GM12878 (cell line): ENCODE measurements at regions not wholly inside any gene's neighbourhood (a gene's known extent, or its start where the extent isn't known, plus 50 kb on each side); places are given as distances from the start of the nearest gene placed in this dataset.

Source experiments
- ATAC-seq: fragments of 200-7000 bp; cut with Tn5 transposase; 3 replicates; pipeline ENCODE4 v1.9.1; 2020; ENCODE audit warnings: mild to moderate bottlenecking, moderate library complexity
- BruUV-seq: library from RNA; stranded (reverse); fragments of 400-500 nt; replicated peaks from 2 replicates; lab custom pipeline; 2021; lab: Mats Ljungman, UMichigan
- CTCF ChIA-PET: fragments of 300-600 bp; sonication (Branson Sonifier 250); formaldehyde crosslinking; extraction: SDS; loops from one replicate; lab custom pipeline; 2021; ENCODE audit warnings: inconsistent platforms; lab: Yijun Ruan, JAX
- POLR2A ChIA-PET: fragments of 350-600 bp; formaldehyde crosslinking; extraction: SDS; loops from one replicate; lab custom pipeline; 2021; ENCODE audit warnings: inconsistent platforms; lab: Charles Lee
- RAD21 ChIA-PET: fragments of 300-600 bp; sonication (Branson Sonifier 250); formaldehyde crosslinking; loops from one replicate; lab custom pipeline; 2023; ENCODE audit warnings: antibody characterized with exemption; ENCODE audit not compliant: unreplicated experiment; lab: Charles Lee
- SMC1A ChIA-PET: fragments of 300-600 bp; sonication (Branson Sonifier 250); formaldehyde crosslinking; loops from one replicate; lab custom pipeline; 2023; ENCODE audit not compliant: unreplicated experiment, uncharacterized antibody; lab: Charles Lee
- DNase-seq: peaks from one replicate; pipeline ENCODE4 v3.0.0-alpha.2; 2011; ENCODE audit warnings: low read depth, low spot score
- FAIRE-seq: peaks from 3 replicates; lab custom pipeline; 2011; peaks lifted over from hg19 to GRCh38; lab: Jason Lieb, UNC
- H2AFZ ChIP-seq: 2 replicates; pipeline ENCODE4 v1.6.0; 2011; ENCODE audit warnings: low read depth, low read length, control low read depth; ENCODE audit not compliant: control insufficient read depth
- H3K27ac ChIP-seq: 2 replicates; pipeline ENCODE4 v1.5.1; 2011; ENCODE audit warnings: control low read depth; ENCODE audit not compliant: control insufficient read depth, insufficient read depth
- H3K27me3 ChIP-seq, 2 experiments: replicated peaks in 1 of 2; 2 replicates each; pipeline versions ENCODE4 v1.6.0 to v1.6.1; 2011; ENCODE audit warnings: low read length in 1 of 2; ENCODE audit not compliant: control insufficient read depth in 2 of 2, insufficient read depth in 2 of 2
- H3K36me3 ChIP-seq, 2 experiments: 2 replicates each; pipeline ENCODE4 v1.5.1; 2011; ENCODE audit warnings: low read length in 1 of 2; ENCODE audit not compliant: control insufficient read depth in 2 of 2, insufficient read depth in 2 of 2
- H3K4me1 ChIP-seq: 2 replicates; pipeline ENCODE4 v1.6.1; 2011; ENCODE audit warnings: mild to moderate bottlenecking, low read length, moderate library complexity, mixed read lengths; ENCODE audit not compliant: control insufficient read depth, insufficient read depth
- H3K4me2 ChIP-seq: 2 replicates; pipeline ENCODE4 v1.6.0; 2011; ENCODE audit warnings: control low read depth; ENCODE audit not compliant: control insufficient read depth, insufficient read depth
- H3K4me3 ChIP-seq: fragments of 200-600 bp; sonication (generic); 2 replicates; pipeline ENCODE4 v1.5.1; 2016
- H3K79me2 ChIP-seq: 2 replicates; pipeline ENCODE4 v1.6.0; 2011; ENCODE audit warnings: low read length; ENCODE audit not compliant: control insufficient read depth, insufficient read depth
- H3K9ac ChIP-seq: 2 replicates; pipeline ENCODE4 v1.8.0; 2011; ENCODE audit warnings: low read length, control low read depth, mixed read lengths; ENCODE audit not compliant: control insufficient read depth, insufficient read depth
- H3K9me3 ChIP-seq: replicated peaks from 3 replicates; pipeline ENCODE4 v1.5.1; 2011; ENCODE audit warnings: mild to moderate bottlenecking, low read length; ENCODE audit not compliant: control insufficient read depth, insufficient read depth
- H4K20me1 ChIP-seq: 2 replicates; pipeline ENCODE4 v1.6.0; 2011; ENCODE audit not compliant: control insufficient read depth, insufficient read depth
- KLF5 ChIP-seq: fragments of 450-650 bp; IDR thresholded peaks from 2 replicates; pipeline ENCODE4 v1.6.1; 2014; ENCODE audit warnings: mild to moderate bottlenecking; ENCODE audit not compliant: partially characterized antibody
- MXI1 ChIP-seq: fragments of 150-350 bp; IDR thresholded peaks from 2 replicates; pipeline ENCODE4 v1.6.1; 2011; ENCODE audit warnings: low read depth, mild to moderate bottlenecking, inconsistent platforms, low read length, improper control_type of control experiment
- NBN ChIP-seq: fragments of 450-650 bp; IDR thresholded peaks from 2 replicates; pipeline ENCODE4 v1.6.1; 2016
- NKRF ChIP-seq: fragments of 450-650 bp; conservative IDR thresholded peaks from 2 replicates; pipeline ENCODE4 v1.6.1; 2017; ENCODE audit warnings: mild to moderate bottlenecking, moderate library complexity
- PRDM15 ChIP-seq: fragments of 450-650 bp; formaldehyde crosslinking; IDR thresholded peaks from 2 replicates; pipeline ENCODE4 v1.4.0; 2020; ENCODE audit warnings: mild to moderate bottlenecking, moderate library complexity
- RB1 ChIP-seq: fragments of 450-650 bp; formaldehyde crosslinking; IDR thresholded peaks from 2 replicates; pipeline ENCODE4 v1.6.1; 2017; ENCODE audit warnings: mild to moderate bottlenecking, borderline replicate concordance
- REST ChIP-seq: IDR thresholded peaks from 2 replicates; pipeline ENCODE4 v1.6.1; 2012; ENCODE audit warnings: mild to moderate bottlenecking, low read depth, low read length
- RFX5 ChIP-seq: IDR thresholded peaks from 2 replicates; pipeline ENCODE4 v1.6.1; 2011; ENCODE audit warnings: low read depth, low read length, improper control_type of control experiment
- SPI1 ChIP-seq: IDR thresholded peaks from 2 replicates; pipeline ENCODE4 v1.6.1; 2011; ENCODE audit warnings: low read depth, mild to moderate bottlenecking, low read length, moderate library complexity, borderline replicate concordance; ENCODE audit not compliant: insufficient read depth
- ZNF622 ChIP-seq: fragments of 450-650 bp; IDR thresholded peaks from 2 replicates; pipeline ENCODE4 v1.6.1; 2017; ENCODE audit warnings: mild to moderate bottlenecking, inconsistent platforms
- WGBS: methylation state at CpG from one replicate; pipeline ENCODE4 v1.1.6; 2016; ENCODE audit warnings: low lambda C conversion rate; ENCODE audit not compliant: insufficient replicate concordance, insufficient coverage; ENCODE audit errors: missing lambda C conversion rate; 5-methylcytosine and 5-hydroxymethylcytosine counted together
- in situ Hi-C: fragments of 300-500 bp; cut with MboI; formaldehyde crosslinking; loops from 9 replicates; pipeline ENCODE4 v1.14.3; 2018; ENCODE audit warnings: mixed read lengths
- intact Hi-C: fragments of 100-400 bp; cut with micrococcal nuclease; formaldehyde crosslinking; loops from one replicate; pipeline ENCODE4 v1.14.2; 2022; ENCODE audit not compliant: unreplicated experiment

GRCh38 chr13:34886987-34887386 lies 55.1 kb upstream of the NBEA start:
- 0% methylated on average over 1 of the region's 1 CpG for WGBS
- Histone ChIP-seq H3K9me3 (no peaks in the 10 kb centered on the region), H3K27ac (no peak overlapping the region), H2AFZ (no peak overlapping the region), H3K9ac (no peak overlapping the region), H3K27me3 (no peaks in the 10 kb centered on the region), H3K36me3 (no peaks in the 10 kb centered on the region), H3K4me1 (no peaks in the 10 kb centered on the region), H4K20me1 (no peaks in the 10 kb centered on the region), H3K79me2 (no peaks in the 10 kb centered on the region), H3K4me3 (no peak overlapping the region), H3K4me2 (no peak overlapping the region)
- intact Hi-C loops (no loop called here), in situ Hi-C loops (no loop called here)
- CTCF ChIA-PET, result no interaction called here
- TF ChIP-seq RFX5 (no peak), ZNF622 (no peak), KLF5 (no peak), MXI1 (no peak), RB1 (no peak), NBN (no peak), PRDM15 (no peak), NKRF (no peak), SPI1 (no peak), REST (no peak)
- no peak for FAIRE-seq
- no TSS peak for BruUV-seq
- DNase-seq, result no peak
- ATAC-seq, result no peak
- RAD21 ChIA-PET, result no interaction called here
- POLR2A ChIA-PET, result no interaction called here
- SMC1A ChIA-PET, result no interaction called here
